ENCODE measurements at regions not wholly inside any gene's neighbourhood (a gene's known extent, or its start where the extent isn't known, plus 50 kb on each side); places are given as distances from the start of the nearest gene placed in this dataset.

- H3K4me3 ChIP-seq (ENCODE audit: low read depth, low read length) = no peak overlapping the region
- DNase-seq (ENCODE audit: low read depth) = no peak
- TF ChIP-seq MAX (IDR thresholded peaks at IDR 0.05; ENCODE audit: low read depth, low read length) = no peak
- no peak for TF ChIP-seq MYC (IDR thresholded peaks at IDR 0.05; ENCODE audit: low read depth, low read length)
- no peak for TF ChIP-seq POLR2A (IDR thresholded peaks at IDR 0.05; ENCODE audit: extremely low read depth, insufficient read length)
- TF ChIP-seq CTCF (IDR thresholded peaks at IDR 0.05; ENCODE audit: low read depth, low read length) = no peak
These were observed 82.9 kb upstream of the APBB1IP start for GRCh38 chr10:26355241-26355640.

GRCh38 chr10:26357203-26357602, 80.9 kb upstream of the APBB1IP start:
- H3K4me3 ChIP-seq (ENCODE audit: low read depth, low read length) = no peak overlapping the region
- no peak for TF ChIP-seq MAX (IDR thresholded peaks at IDR 0.05; ENCODE audit: low read depth, low read length)
- no peak for TF ChIP-seq CTCF (IDR thresholded peaks at IDR 0.05; ENCODE audit: low read depth, low read length)
- no peak for TF ChIP-seq MYC (IDR thresholded peaks at IDR 0.05; ENCODE audit: low read depth, low read length)
- TF ChIP-seq POLR2A (IDR thresholded peaks at IDR 0.05; ENCODE audit: extremely low read depth, insufficient read length) = no peak
- DNase-seq (ENCODE audit: low read depth) = no peak

GRCh38 chr10:26358071-26358470, 80.1 kb upstream of the APBB1IP start:
- H3K4me3 ChIP-seq (ENCODE audit: low read depth, low read length) = no peak overlapping the region
- TF ChIP-seq MYC (IDR thresholded peaks at IDR 0.05; ENCODE audit: low read depth, low read length) (no peak), MAX (IDR thresholded peaks at IDR 0.05; ENCODE audit: low read depth, low read length) (no peak), POLR2A (IDR thresholded peaks at IDR 0.05; ENCODE audit: extremely low read depth, insufficient read length) (no peak)
- DNase-seq (ENCODE audit: low read depth) = no peak

- no peak overlapping the region for H3K4me3 ChIP-seq (ENCODE audit: low read depth, low read length)
- DNase-seq (ENCODE audit: low read depth) = no peak
- TF ChIP-seq MYC (IDR thresholded peaks at IDR 0.05; ENCODE audit: low read depth, low read length) = no peak
- no peak for TF ChIP-seq MAX (IDR thresholded peaks at IDR 0.05; ENCODE audit: low read depth, low read length)
- TF ChIP-seq CTCF (IDR thresholded peaks at IDR 0.05; ENCODE audit: low read depth, low read length) = no peak
- TF ChIP-seq POLR2A (IDR thresholded peaks at IDR 0.05; ENCODE audit: extremely low read depth, insufficient read length) = no peak
These were observed 78.5 kb upstream of the APBB1IP start for GRCh38 chr10:26359670-26360069.

- H3K4me3 ChIP-seq (ENCODE audit: low read depth, low read length) = no peak overlapping the region
- no peak for TF ChIP-seq MYC (IDR thresholded peaks at IDR 0.05; ENCODE audit: low read depth, low read length)
- no peak for TF ChIP-seq CTCF (IDR thresholded peaks at IDR 0.05; ENCODE audit: low read depth, low read length)
- no peak for TF ChIP-seq POLR2A (IDR thresholded peaks at IDR 0.05; ENCODE audit: extremely low read depth, insufficient read length)
- TF ChIP-seq MAX (IDR thresholded peaks at IDR 0.05; ENCODE audit: low read depth, low read length) = no peak
- no peak for DNase-seq (ENCODE audit: low read depth)
These were observed 76.8 kb upstream of the APBB1IP start for GRCh38 chr10:26361351-26361750.

- H3K4me3 ChIP-seq (ENCODE audit: low read depth, low read length) = no peak overlapping the region
- DNase-seq (ENCODE audit: low read depth) = peak; percentile 36
- TF ChIP-seq MAX (IDR thresholded peaks at IDR 0.05; ENCODE audit: low read depth, low read length) = no peak
- no peak for TF ChIP-seq MYC (IDR thresholded peaks at IDR 0.05; ENCODE audit: low read depth, low read length)
- TF ChIP-seq POLR2A (IDR thresholded peaks at IDR 0.05; ENCODE audit: extremely low read depth, insufficient read length) = no peak
- no peak for TF ChIP-seq CTCF (IDR thresholded peaks at IDR 0.05; ENCODE audit: low read depth, low read length)
These were observed 76.2 kb upstream of the APBB1IP start for GRCh38 chr10:26361971-26362370.
